Trophoblast cell (in vitro differentiated cells and primary cell): ENCODE measurements at regions not wholly inside any gene's neighbourhood (a gene's known extent, or its start where the extent isn't known, plus 50 kb on each side); places are given as distances from the start of the nearest gene placed in this dataset.

Experiments used
- DNase-seq, 2 donors: peaks; one replicate each; pipeline ENCODE4 v3.0.0-alpha.2; 2016
- H2AFZ ChIP-seq: 2 replicates; pipeline ENCODE4 v1.6.1; 2013; ENCODE audit warnings: low read length, moderate library complexity, mild to moderate bottlenecking; ENCODE audit not compliant: insufficient read depth, poor library complexity
- H2AK5ac ChIP-seq: 2 replicates; pipeline ENCODE4 v1.6.1; 2013; ENCODE audit warnings: mild to moderate bottlenecking, low read length
- H2BK120ac ChIP-seq: 2 replicates; pipeline ENCODE4 v1.6.1; 2013; ENCODE audit warnings: low read length, mild to moderate bottlenecking, moderate library complexity; ENCODE audit not compliant: insufficient read depth, poor library complexity
- H2BK12ac ChIP-seq: 2 replicates; pipeline ENCODE4 v1.6.1; 2013; ENCODE audit warnings: mild to moderate bottlenecking, low read length, moderate library complexity
- H2BK5ac ChIP-seq: 2 replicates; pipeline ENCODE4 v1.6.1; 2013; ENCODE audit warnings: low read length, low read depth, moderate library complexity, mild to moderate bottlenecking; ENCODE audit not compliant: poor library complexity
- H3K14ac ChIP-seq: 2 replicates; pipeline ENCODE4 v1.6.1; 2013; ENCODE audit warnings: mild to moderate bottlenecking, low read length
- H3K18ac ChIP-seq: 2 replicates; pipeline ENCODE4 v1.6.1; 2013; ENCODE audit warnings: mild to moderate bottlenecking, low read length
- H3K23ac ChIP-seq: 2 replicates; pipeline ENCODE4 v1.6.1; 2013; ENCODE audit warnings: low read length
- H3K27ac ChIP-seq: 2 replicates; pipeline ENCODE4 v1.5.1; 2013; ENCODE audit warnings: low read depth, mild to moderate bottlenecking, inconsistent platforms, low read length, moderate library complexity
- H3K27me3 ChIP-seq: 2 replicates; pipeline ENCODE4 v1.6.1; 2013; ENCODE audit warnings: inconsistent platforms, mild to moderate bottlenecking, low read length, moderate library complexity; ENCODE audit not compliant: insufficient read depth
- H3K36me3 ChIP-seq, 2 experiments: 1 replicate in 1 of 2; 2 replicates in 1 of 2; pipeline ENCODE4 v1.6.1; 2013; ENCODE audit warnings: low read length in 2 of 2, mild to moderate bottlenecking in 2 of 2, moderate library complexity in 1 of 2; ENCODE audit not compliant: insufficient read depth in 2 of 2, control insufficient read depth in 1 of 2
- H3K4ac ChIP-seq: 2 replicates; pipeline ENCODE4 v1.6.1; 2013; ENCODE audit warnings: low read depth, mild to moderate bottlenecking, low read length, moderate library complexity
- H3K4me1 ChIP-seq, 2 experiments: 1 replicate in 1 of 2; 2 replicates in 1 of 2; pipeline ENCODE4 v1.6.1; 2013; ENCODE audit warnings: low read length in 2 of 2, mild to moderate bottlenecking in 2 of 2, moderate library complexity in 1 of 2; ENCODE audit not compliant: insufficient read depth in 2 of 2, control insufficient read depth in 1 of 2
- H3K4me2 ChIP-seq: 2 replicates; pipeline ENCODE4 v1.6.1; 2013; ENCODE audit warnings: inconsistent platforms, mild to moderate bottlenecking, low read length, moderate library complexity
- H3K4me3 ChIP-seq: 2 replicates; pipeline ENCODE4 v1.5.1; 2013; ENCODE audit warnings: mild to moderate bottlenecking, low read depth, low read length, inconsistent platforms
- H3K79me1 ChIP-seq: one replicate; pipeline ENCODE4 v1.6.1; 2013; ENCODE audit warnings: low read length
- H3K79me2 ChIP-seq: 2 replicates; pipeline ENCODE4 v1.6.1; 2013; ENCODE audit warnings: low read length, mild to moderate bottlenecking; ENCODE audit not compliant: control insufficient read depth, insufficient read depth, poor library complexity
- H3K9ac ChIP-seq: 2 replicates; pipeline ENCODE4 v1.6.1; 2013; ENCODE audit warnings: mild to moderate bottlenecking, low read length
- H3K9me3 ChIP-seq: 2 replicates; pipeline ENCODE4 v1.6.1; 2013; ENCODE audit warnings: low read depth, mild to moderate bottlenecking, control low read depth, inconsistent platforms, low read length; ENCODE audit not compliant: insufficient read depth
- H4K12ac ChIP-seq: 2 replicates; pipeline ENCODE4 v1.6.1; 2013; ENCODE audit warnings: low read depth, mild to moderate bottlenecking, low read length, moderate library complexity
- H4K8ac ChIP-seq: 2 replicates; pipeline ENCODE4 v1.6.1; 2013; ENCODE audit warnings: low read depth, mild to moderate bottlenecking, low read length, moderate library complexity
- H4K91ac ChIP-seq: one replicate; pipeline ENCODE4 v1.6.1; 2013; ENCODE audit warnings: low read depth, mild to moderate bottlenecking, low read length, moderate library complexity
- WGBS: extraction: QIAGEN DNeasy Blood & Tissue Kit; methylation state at CpG from one replicate; pipeline ENCODE4 v1.1.7; 2013; ENCODE audit warnings: missing lambda C conversion rate; ENCODE audit not compliant: insufficient read length, insufficient coverage; ENCODE audit errors: extremely low coverage; 5-methylcytosine and 5-hydroxymethylcytosine counted together

GRCh38 chr17:11005940-11006339 lies 168.1 kb upstream of the PIRT start:
- no peaks in the 10 kb centered on the region for H3K79me1 ChIP-seq
- H3K18ac ChIP-seq = no peak overlapping the region
- H2AK5ac ChIP-seq = no peak overlapping the region
- no peaks in the 10 kb centered on the region for H3K4me1 ChIP-seq
- H3K4me2 ChIP-seq = no peak overlapping the region
- H3K23ac ChIP-seq = no peak overlapping the region
- no peak overlapping the region for H3K27ac ChIP-seq
- no peaks in the 10 kb centered on the region for H3K79me2 ChIP-seq
- H3K9me3 ChIP-seq = no peaks in the 10 kb centered on the region
- H4K91ac ChIP-seq = no peak overlapping the region
- H2BK120ac ChIP-seq = no peak overlapping the region
- no peak overlapping the region for H4K12ac ChIP-seq
- H2AFZ ChIP-seq = no peak overlapping the region
- no peak overlapping the region for H3K4me3 ChIP-seq
- H4K8ac ChIP-seq = no peak overlapping the region
- no CpG with 5 or more reads among the region's 8 CpGs for WGBS
- no peaks in the 10 kb centered on the region for H3K27me3 ChIP-seq
- DNase-seq = no peak
- H2BK5ac ChIP-seq = no peak overlapping the region
- H2BK12ac ChIP-seq = no peak overlapping the region
- no peak overlapping the region for H3K4ac ChIP-seq
- H3K9ac ChIP-seq = no peak overlapping the region
- H3K14ac ChIP-seq = no peak overlapping the region
- H3K36me3 ChIP-seq = no peaks in the 10 kb centered on the region

GRCh38 chr17:11002417-11002816 lies 164.5 kb upstream of the PIRT start:
- Histone ChIP-seq H4K91ac (no peak overlapping the region), H4K8ac (no peak overlapping the region), H3K4ac (no peak overlapping the region), H3K23ac (no peak overlapping the region), H2BK120ac (no peak overlapping the region), H3K27ac (no peak overlapping the region), H3K79me1 (no peaks in the 10 kb centered on the region), H3K14ac (no peak overlapping the region), H3K36me3 (no peaks in the 10 kb centered on the region), H3K27me3 (no peaks in the 10 kb centered on the region), H3K18ac (no peak overlapping the region), H2AFZ (no peak overlapping the region), H3K4me2 (no peak overlapping the region), H3K4me1 (no peaks in the 10 kb centered on the region), H4K12ac (no peak overlapping the region), H3K4me3 (no peak overlapping the region), H3K9me3 (no peaks in the 10 kb centered on the region), H3K9ac (no peak overlapping the region), H3K79me2 (no peaks in the 10 kb centered on the region), H2BK5ac (no peak overlapping the region), H2BK12ac (no peak overlapping the region), H2AK5ac (no peak overlapping the region)
- no CpG with 5 or more reads among the region's 2 CpGs for WGBS
- DNase-seq = no peak

GRCh38 chr17:11001651-11002050 lies 163.8 kb upstream of the PIRT start:
- Histone ChIP-seq H4K12ac (no peak overlapping the region), H2AK5ac (no peak overlapping the region)
- DNase-seq = no peak

GRCh38 chr17:10999484-10999883 lies 161.6 kb upstream of the PIRT start:
- H2AFZ ChIP-seq = no peak overlapping the region
- no peak overlapping the region for H3K23ac ChIP-seq
- no peak overlapping the region for H2AK5ac ChIP-seq
- H3K27ac ChIP-seq = no peak overlapping the region
- no peak overlapping the region for H2BK5ac ChIP-seq
- WGBS = no CpG with 5 or more reads among the region's 2 CpGs
- no peak overlapping the region for H3K4me3 ChIP-seq
- H3K4ac ChIP-seq = no peak overlapping the region
- no peak for DNase-seq
- H3K79me2 ChIP-seq = no peaks in the 10 kb centered on the region
- H4K8ac ChIP-seq = no peak overlapping the region
- H4K12ac ChIP-seq = no peak overlapping the region
- no peaks in the 10 kb centered on the region for H3K9me3 ChIP-seq
- H3K18ac ChIP-seq = no peak overlapping the region
- H3K4me1 ChIP-seq = no peaks in the 10 kb centered on the region
- H3K4me2 ChIP-seq = no peak overlapping the region
- H2BK120ac ChIP-seq = no peak overlapping the region
- no peaks in the 10 kb centered on the region for H3K36me3 ChIP-seq
- H2BK12ac ChIP-seq = no peak overlapping the region
- no peak overlapping the region for H3K9ac ChIP-seq
- H3K14ac ChIP-seq = no peak overlapping the region
- H3K27me3 ChIP-seq = no peaks in the 10 kb centered on the region
- H3K79me1 ChIP-seq = no peaks in the 10 kb centered on the region
- no peak overlapping the region for H4K91ac ChIP-seq

More at GRCh38 chr17:11001651-11002050, 163.8 kb upstream of the PIRT start:
- Histone ChIP-seq H3K79me2 (no peaks in the 10 kb centered on the region), H4K91ac (no peak overlapping the region), H3K9ac (no peak overlapping the region), H2AFZ (no peak overlapping the region), H3K4me2 (no peak overlapping the region), H3K14ac (no peak overlapping the region), H3K4me3 (no peak overlapping the region), H3K79me1 (no peaks in the 10 kb centered on the region), H3K4ac (no peak overlapping the region), H3K18ac (no peak overlapping the region), H3K23ac (no peak overlapping the region), H3K9me3 (no peaks in the 10 kb centered on the region), H3K4me1 (no peaks in the 10 kb centered on the region), H3K27me3 (no peaks in the 10 kb centered on the region), H3K27ac (no peak overlapping the region), H4K8ac (no peak overlapping the region), H2BK12ac (no peak overlapping the region), H2BK5ac (no peak overlapping the region), H3K36me3 (no peaks in the 10 kb centered on the region), H2BK120ac (no peak overlapping the region)
- WGBS = no CpG with 5 or more reads among the region's 4 CpGs
